GM19240 (cell line): ENCODE measurements at regions not wholly inside any gene's neighbourhood (a gene's known extent, or its start where the extent isn't known, plus 50 kb on each side); places are given as distances from the start of the nearest gene placed in this dataset.
"Not testable (repeated sequence)": the region's sequence is repeated elsewhere in the genome, so short reads cannot be mapped to it uniquely, and the experiment has no call there.

ENCODE experiments used
- DNase-seq: peaks from one replicate; pipeline ENCODE4 v3.0.0; 2011; ENCODE audit warnings: low spot score; ENCODE audit not compliant: insufficient read length

DNA sequence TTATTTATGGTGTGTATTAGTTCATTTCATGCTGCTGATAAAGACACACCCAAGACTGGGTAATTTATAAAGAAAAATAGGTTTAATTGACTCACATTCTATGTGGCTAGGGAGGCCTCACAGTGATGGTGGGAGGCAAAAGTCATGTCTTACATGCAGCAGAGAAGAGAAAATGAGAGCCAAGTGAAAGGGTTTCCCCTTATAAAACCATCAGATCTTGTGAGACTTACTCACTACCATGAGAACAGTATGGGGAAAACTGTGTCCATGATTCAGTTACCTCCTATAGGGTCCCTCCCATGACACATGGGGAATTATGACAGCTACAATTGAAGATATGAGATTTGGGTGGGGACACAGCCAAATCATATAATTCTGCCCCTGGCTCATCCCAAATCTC, 150.0 kb upstream of the AHI1 start:
- DNase-seq = no peak

- no peak for DNase-seq
These were observed 154.6 kb upstream of the AHI1 start for GRCh38 chr6:135651964-135652755.

GRCh38 chr6:135655055-135655454, 157.5 kb upstream of the AHI1 start:
- DNase-seq = no peak

GRCh38 chr6:135657207-135657606, 159.7 kb upstream of the AHI1 start:
- no peak for DNase-seq

- no peak for DNase-seq
These were observed 160.9 kb upstream of the AHI1 start for GRCh38 chr6:135658481-135658880.

- DNase-seq = no peak
These were observed 161.4 kb upstream of the AHI1 start for GRCh38 chr6:135658916-135659315.

- no peak for DNase-seq
These were observed 167.0 kb upstream of the AHI1 start for GRCh38 chr6:135664527-135664926.

DNA sequence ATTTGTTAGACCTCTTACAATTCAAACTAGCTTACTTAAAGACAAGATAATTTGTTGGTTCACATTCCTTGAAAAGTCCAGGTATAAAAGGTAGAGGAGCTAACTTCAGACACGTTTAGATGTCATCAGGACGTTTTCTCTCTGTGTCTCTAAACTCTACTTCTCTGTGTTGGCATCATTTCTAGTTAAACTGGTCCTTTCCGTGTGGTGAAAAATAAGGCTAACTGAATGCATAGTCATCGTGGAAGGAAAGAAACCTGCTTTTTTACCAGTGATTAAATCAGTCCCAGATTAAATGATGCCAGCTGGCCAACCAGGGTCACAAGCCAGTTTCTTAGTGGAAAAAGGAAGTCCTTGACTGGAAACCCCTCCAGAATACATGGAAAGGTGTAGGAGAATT, 168.4 kb upstream of the AHI1 start:
- no peak for DNase-seq

DNA sequence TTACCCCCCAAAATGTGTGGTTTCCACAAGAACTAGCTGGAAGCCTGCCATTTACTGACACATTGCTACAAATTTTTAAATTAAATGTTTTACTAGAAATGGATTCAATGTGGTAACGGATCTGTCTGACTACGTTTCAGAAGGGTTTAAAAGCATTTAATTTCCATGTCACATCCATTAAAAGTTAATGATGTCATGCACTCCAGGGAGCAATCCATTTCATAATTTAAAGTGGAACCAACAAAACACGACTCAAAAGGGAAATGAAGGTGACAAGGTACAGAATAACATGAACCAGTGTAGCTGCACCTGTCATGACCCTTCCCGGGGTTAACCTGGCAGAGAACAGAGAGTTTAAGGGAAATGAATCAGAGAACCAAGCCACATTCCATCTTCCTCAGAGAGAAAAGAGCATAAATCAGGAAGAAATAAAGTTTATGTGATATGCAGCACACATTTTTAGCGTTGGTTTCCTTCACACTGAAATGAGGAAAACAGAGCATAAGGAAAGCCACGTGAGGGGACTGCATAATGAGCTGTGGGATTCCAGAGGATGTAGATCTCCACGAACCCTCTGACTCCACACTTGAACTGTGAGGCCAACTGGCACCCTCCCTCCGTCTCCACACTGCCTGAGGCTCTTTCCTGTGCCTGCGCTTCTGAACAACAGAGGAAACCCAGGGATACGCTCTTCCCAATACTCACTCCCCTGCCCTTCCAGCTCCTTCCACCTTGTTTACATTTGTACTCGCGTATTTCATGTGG, 170.3 kb upstream of the AHI1 start:
- DNase-seq = no peak

DNA sequence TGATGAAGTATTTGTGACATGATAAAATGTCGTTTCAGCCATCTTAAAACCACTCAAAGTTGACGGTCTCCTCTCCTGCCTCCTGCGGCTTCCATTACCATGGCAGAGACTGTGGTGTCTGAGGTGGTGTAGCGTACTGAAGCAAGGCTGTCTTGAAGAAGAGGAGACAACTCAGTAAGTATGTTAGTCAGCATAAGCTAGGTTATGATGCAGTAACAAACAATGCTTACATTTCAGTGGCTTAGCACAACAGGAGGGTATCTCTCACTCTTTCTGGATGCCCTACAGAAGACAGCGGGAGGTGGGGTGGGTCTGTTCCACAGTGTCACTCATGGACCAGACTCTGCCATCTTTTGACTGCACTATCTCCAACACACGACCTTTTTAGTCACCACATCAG, 174.7 kb upstream of the AHI1 start:
- no peak for DNase-seq

DNA sequence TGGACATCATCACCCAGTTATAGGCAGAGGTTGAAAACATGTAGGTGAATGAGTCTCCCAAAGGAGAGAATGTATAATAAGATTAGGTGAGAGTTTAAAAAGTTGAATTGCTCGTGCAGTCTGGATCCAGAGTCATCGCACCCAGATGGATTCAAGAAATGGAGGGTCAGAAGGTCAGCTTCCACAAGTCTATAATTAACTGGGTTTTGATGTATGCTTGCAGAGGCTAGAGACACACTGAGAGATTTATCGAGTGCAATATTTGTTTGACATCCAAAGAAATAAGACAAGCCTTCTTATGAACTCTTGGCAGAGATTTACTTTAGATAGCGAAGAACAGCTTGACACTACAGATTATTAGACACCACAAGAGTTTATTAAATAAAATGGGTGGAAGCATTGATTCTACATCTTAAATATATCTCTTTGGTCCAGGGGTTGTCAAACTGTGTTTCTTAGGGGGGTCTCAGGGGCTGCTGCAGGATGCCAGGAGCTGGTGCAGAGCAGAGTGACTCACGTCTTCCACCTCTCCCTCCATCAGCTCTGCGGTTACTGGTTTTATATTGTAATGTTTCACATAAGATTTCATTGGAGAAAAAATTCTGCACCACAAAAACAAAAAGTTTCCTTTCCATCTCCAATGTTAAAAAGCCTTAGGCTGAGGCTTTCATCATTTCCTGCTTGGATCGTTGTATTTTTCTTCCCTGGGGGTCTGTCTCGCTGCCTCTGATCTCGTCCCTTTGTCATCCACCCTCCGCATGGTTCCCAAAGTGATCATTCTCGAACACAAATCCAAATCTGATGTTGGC, 176.2 kb upstream of the AHI1 start:
- no peak for DNase-seq

GRCh38 chr6:135675026-135675425, 176.5 kb upstream of the PDE7B start:
- no peak for DNase-seq

- DNase-seq = no peak
These were observed 175.6 kb upstream of the PDE7B start for GRCh38 chr6:135675862-135676261.

DNA sequence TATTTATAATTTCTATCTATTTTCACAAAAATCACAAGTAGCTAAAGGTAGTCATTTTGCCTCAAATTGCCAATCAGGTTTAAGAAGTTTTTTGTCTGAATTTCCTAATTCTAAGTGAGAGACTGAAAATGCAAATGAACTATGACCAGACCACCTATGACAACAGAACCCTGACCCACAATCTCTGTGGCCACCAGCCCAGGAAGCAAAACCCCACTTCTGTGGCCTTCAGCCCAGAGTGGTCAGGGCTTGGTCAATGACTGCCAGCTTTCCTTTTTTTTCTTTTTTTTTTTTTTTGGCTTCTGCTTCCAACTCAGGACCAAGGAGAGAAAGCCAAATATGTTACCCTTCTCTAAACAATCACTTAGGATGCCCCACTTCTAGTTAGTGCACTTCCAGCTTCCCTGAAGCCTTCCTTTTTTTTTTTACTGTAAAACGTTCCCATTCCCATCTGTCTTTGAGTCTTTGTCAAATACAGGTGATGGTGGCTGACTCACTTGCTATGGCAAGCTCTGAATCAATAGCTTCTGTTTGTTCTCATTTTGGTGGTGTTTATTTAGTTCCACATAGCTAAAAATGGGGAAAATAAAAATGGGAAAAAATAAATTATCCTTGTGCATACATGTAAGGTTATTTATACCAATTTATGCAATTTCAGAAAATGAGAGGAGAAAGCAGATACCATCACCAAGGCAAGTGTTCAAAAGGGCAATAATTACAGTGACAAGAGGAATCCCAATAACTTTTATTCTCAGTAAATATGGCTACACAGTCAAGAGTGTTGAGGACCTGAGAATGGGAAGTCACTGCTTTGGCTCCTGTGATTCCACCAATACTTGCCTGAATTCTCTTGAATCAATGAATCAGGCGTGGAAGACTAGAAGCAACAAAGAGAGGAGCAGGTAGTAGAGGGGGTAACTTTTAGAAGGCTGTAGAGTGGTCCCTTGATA, 170.3 kb upstream of the PDE7B start:
- no peak for DNase-seq

DNA sequence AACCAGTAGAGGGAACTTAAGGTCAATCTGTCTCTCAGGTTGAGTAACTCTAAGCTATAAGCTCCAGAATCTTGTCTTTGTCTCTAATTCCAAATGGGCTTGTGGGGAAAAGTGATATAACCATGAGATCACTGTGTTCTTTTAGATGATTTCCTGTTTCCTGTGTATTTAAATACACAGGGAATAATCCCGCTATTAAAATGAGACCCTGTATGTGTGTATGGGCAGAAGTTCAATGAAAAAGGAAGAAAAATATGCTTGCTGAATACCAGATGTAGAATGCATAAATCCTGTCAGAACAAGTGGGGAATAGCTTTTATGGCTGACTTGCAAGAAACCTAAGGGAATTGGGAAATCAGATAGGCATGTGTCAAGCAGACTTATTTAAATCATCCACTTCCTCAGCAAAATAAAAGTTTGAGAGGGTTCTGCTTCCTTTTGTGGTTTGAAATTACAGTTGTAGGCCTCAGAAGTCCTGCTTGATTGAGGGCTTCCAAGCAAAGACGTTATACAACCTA, 164.7 kb upstream of the PDE7B start:
- DNase-seq = no peak

DNA sequence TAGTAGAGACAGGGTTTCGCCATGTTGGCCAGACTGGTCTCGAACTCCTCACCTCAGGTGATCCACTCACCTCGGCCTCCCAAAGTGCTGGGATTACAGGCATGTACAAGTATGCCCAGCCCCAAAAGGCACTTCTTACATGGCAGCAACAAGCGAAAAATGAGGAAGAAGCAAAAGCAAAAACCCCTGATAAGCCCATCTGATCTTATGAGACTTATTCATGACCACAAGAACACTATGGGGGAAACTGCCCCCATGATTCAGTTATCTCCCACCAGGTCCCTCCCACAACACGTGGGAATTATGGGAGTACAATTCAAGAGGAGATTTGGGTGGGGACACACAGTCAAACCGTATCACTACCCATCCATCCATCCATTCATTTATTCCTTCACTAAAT, 163.0 kb upstream of the PDE7B start:
- not testable (repeated sequence) for DNase-seq

- no peak for DNase-seq
These were observed 159.1 kb upstream of the PDE7B start for GRCh38 chr6:135692426-135692825.

DNA sequence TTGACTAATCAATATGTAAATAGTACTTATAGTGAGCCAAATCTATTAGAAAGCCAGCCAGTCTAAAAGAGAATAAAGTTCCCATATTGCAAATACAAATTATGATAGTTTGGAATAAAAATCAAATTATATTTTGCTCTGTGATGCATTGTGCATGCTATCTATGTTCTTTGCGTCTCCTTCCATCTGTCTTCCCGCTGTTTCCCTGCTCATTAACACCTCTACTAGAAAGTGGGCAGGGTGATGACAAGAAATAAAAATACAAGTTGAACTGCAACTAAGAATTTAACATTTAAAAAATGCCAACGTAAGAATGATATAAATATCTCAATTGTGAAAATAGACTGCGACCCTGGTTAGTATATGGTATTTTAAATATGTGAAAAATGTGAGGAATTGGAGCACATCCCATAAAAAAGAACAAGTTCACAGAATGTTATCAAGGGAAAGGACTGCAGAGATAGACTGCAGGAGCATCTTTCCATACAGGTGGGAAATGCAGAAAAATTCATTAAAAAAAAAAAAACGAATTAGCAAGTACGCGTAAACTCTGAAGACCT, 157.6 kb upstream of the PDE7B start:
- DNase-seq = no peak

DNA sequence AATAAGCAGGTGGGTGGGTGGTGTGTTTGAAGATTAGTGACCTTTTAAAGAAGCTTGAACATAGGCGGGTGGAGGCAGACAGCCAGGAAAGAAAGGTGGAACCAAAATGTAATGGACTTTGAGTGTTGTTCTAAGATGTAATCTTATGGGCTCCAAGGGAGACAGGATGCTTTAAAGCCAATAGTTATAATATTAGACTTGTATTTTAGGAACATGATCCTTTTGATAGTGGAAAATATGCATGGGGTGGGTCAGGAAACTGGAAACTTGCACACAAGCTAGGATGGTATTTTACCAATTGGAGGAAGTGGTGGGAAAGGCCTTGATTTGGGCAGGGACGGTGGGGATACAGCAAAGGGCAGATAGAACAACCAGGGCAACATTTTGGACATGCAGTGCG, 151.8 kb upstream of the PDE7B start:
- no peak for DNase-seq

DNA sequence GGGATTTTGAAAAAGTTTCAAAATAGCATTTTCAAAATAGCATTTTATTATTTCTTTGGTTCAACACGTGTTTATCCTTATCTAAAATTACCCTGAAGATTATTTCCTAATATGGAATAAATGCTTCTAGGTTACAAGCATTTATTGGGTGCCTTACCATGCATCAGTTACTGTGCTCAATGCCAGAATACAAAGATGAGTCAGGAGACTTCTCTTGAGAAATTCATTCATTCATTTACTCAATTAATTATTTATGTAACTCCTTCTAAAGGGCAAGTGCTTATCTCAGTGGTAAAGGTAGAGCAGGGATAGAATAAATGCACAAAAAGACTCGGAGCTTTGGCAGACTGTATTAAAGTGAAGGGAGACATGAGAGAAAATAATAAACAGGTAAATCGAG, 150.1 kb upstream of the PDE7B start:
- no peak for DNase-seq
